Urinary bladder (tissue), 3 donors: ENCODE measurements at regions not wholly inside any gene's neighbourhood (a gene's known extent, or its start where the extent isn't known, plus 50 kb on each side); places are given as distances from the start of the nearest gene placed in this dataset.

Experiments used
- DNase-seq: peaks from one replicate; pipeline ENCODE4 v3.0.0-alpha.2; 2015; ENCODE audit errors: extremely low spot score
- H3K27ac ChIP-seq: one replicate; pipeline ENCODE4 v1.5.1; 2013; ENCODE audit warnings: low read depth, mild to moderate bottlenecking, moderate library complexity
- H3K36me3 ChIP-seq: one replicate; pipeline ENCODE4 v1.6.1; 2013; ENCODE audit warnings: mild to moderate bottlenecking, moderate library complexity; ENCODE audit not compliant: insufficient read depth
- H3K4me1 ChIP-seq: one replicate; pipeline ENCODE4 v1.6.1; 2013; ENCODE audit warnings: mild to moderate bottlenecking, moderate library complexity; ENCODE audit not compliant: insufficient read depth
- H3K4me3 ChIP-seq: one replicate; pipeline ENCODE4 v1.5.1; 2013; ENCODE audit warnings: low read depth, low read length
- WGBS: extraction: QIAGEN DNeasy Blood & Tissue Kit; methylation state at CpG from one replicate; pipeline ENCODE4 v1.1.7; 2013; 5-methylcytosine and 5-hydroxymethylcytosine counted together
- donor health status: healthy with polysubstance abuse.
- donor health status: healthy.

- DNase-seq = no peak
- H3K4me3 ChIP-seq = no peak overlapping the region
- no peaks in the 10 kb centered on the region for H3K4me1 ChIP-seq
- no peak overlapping the region for H3K27ac ChIP-seq
- H3K36me3 ChIP-seq = no peaks in the 10 kb centered on the region
- WGBS = 54% methylated on average over 21 of the region's 21 CpGs
These were observed 72.9 kb upstream of the FOXC1 start for GRCh38 chr6:1536526-1537429.

GRCh38 chr6:1538369-1538768, 71.3 kb upstream of the FOXC1 start:
- Histone ChIP-seq H3K4me1 (no peaks in the 10 kb centered on the region), H3K27ac (no peak overlapping the region), H3K36me3 (no peaks in the 10 kb centered on the region), H3K4me3 (no peak overlapping the region)
- no peak for DNase-seq
- WGBS = 93% methylated on average over 5 of the region's 5 CpGs

- 92% methylated on average over 16 of the region's 16 CpGs for WGBS
- no peak for DNase-seq
These were observed 70.8 kb upstream of the FOXC1 start for GRCh38 chr6:1538810-1539478.

GRCh38 chr6:1540864-1541521, 68.7 kb upstream of the FOXC1 start:
- no peaks in the 10 kb centered on the region for H3K36me3 ChIP-seq
- no peak overlapping the region for H3K4me3 ChIP-seq
- WGBS = 90% methylated on average over 11 of the region's 11 CpGs
- H3K27ac ChIP-seq = no peak overlapping the region
- no peak for DNase-seq
- H3K4me1 ChIP-seq = no peaks in the 10 kb centered on the region

More at GRCh38 chr6:1538810-1539478, 70.8 kb upstream of the FOXC1 start:
- no peak overlapping the region for H3K27ac ChIP-seq
- H3K36me3 ChIP-seq = no peaks in the 10 kb centered on the region
- H3K4me3 ChIP-seq = no peak overlapping the region
- H3K4me1 ChIP-seq = no peaks in the 10 kb centered on the region

GRCh38 chr6:1542335-1542734, 67.4 kb upstream of the FOXC1 start:
- Histone ChIP-seq H3K27ac (no peak overlapping the region), H3K4me1 (no peaks in the 10 kb centered on the region), H3K36me3 (no peaks in the 10 kb centered on the region), H3K4me3 (no peak overlapping the region)
- DNase-seq = no peak

GRCh38 chr6:1542764-1543163, 67.0 kb upstream of the FOXC1 start:
- H3K27ac ChIP-seq = no peak overlapping the region
- WGBS = 90% methylated on average over 3 of the region's 3 CpGs
- DNase-seq = no peak
- H3K36me3 ChIP-seq = no peaks in the 10 kb centered on the region
- H3K4me1 ChIP-seq = no peaks in the 10 kb centered on the region
- H3K4me3 ChIP-seq = no peak overlapping the region

- H3K36me3 ChIP-seq = no peaks in the 10 kb centered on the region
- DNase-seq = no peak
- H3K4me1 ChIP-seq = no peaks in the 10 kb centered on the region
- no peak overlapping the region for H3K27ac ChIP-seq
- 92% methylated on average over 3 of the region's 3 CpGs for WGBS
- H3K4me3 ChIP-seq = no peak overlapping the region
These were observed 65.7 kb upstream of the FOXC1 start for GRCh38 chr6:1544000-1544399.

- H3K4me1 ChIP-seq = no peaks in the 10 kb centered on the region
- H3K4me3 ChIP-seq = no peak overlapping the region
- H3K36me3 ChIP-seq = no peaks in the 10 kb centered on the region
- 85% methylated on average over 2 of the region's 2 CpGs for WGBS
- no peak for DNase-seq
- H3K27ac ChIP-seq = no peak overlapping the region
These were observed 65.1 kb upstream of the FOXC1 start for GRCh38 chr6:1544603-1545002.

- no peak for DNase-seq
- H3K27ac ChIP-seq = no peak overlapping the region
- no peaks in the 10 kb centered on the region for H3K4me1 ChIP-seq
- no peak overlapping the region for H3K4me3 ChIP-seq
- 97% methylated on average over 12 of the region's 12 CpGs for whole genome bisulfite sequencing
- no peaks in the 10 kb centered on the region for H3K36me3 ChIP-seq
These were observed 64.1 kb upstream of the FOXC1 start for GRCh38 chr6:1545654-1546053.

GRCh38 chr6:1547785-1548184, 61.9 kb upstream of the FOXC1 start:
- WGBS = 87% methylated on average over 8 of the region's 8 CpGs
- Histone ChIP-seq H3K27ac (no peak overlapping the region), H3K4me1 (no peaks in the 10 kb centered on the region), H3K4me3 (no peak overlapping the region), H3K36me3 (no peaks in the 10 kb centered on the region)
- no peak for DNase-seq

- WGBS = 95% methylated on average over 2 of the region's 2 CpGs
- H3K4me1 ChIP-seq = no peaks in the 10 kb centered on the region
- H3K4me3 ChIP-seq = no peak overlapping the region
- DNase-seq = no peak
- no peak overlapping the region for H3K27ac ChIP-seq
- no peaks in the 10 kb centered on the region for H3K36me3 ChIP-seq
These were observed 58.5 kb upstream of the FOXC1 start for GRCh38 chr6:1551249-1551648.

GRCh38 chr6:1552296-1552761, 57.4 kb upstream of the FOXC1 start:
- 79% methylated on average over 4 of the region's 4 CpGs for WGBS
- no peak for DNase-seq

GRCh38 chr6:1553562-1554083, 56.1 kb upstream of the FOXC1 start:
- Histone ChIP-seq H3K4me3 (no peak overlapping the region), H3K36me3 (no peaks in the 10 kb centered on the region), H3K27ac (no peak overlapping the region), H3K4me1 (no peaks in the 10 kb centered on the region)
- no peak for DNase-seq
- 91% methylated on average over 9 of the region's 9 CpGs for WGBS

More at GRCh38 chr6:1552296-1552761, 57.4 kb upstream of the FOXC1 start:
- Histone ChIP-seq H3K4me1 (no peaks in the 10 kb centered on the region), H3K36me3 (no peaks in the 10 kb centered on the region), H3K4me3 (no peak overlapping the region), H3K27ac (no peak overlapping the region)
